Omental fat pad (tissue), 3 donors: ENCODE measurements at regions not wholly inside any gene's neighbourhood (a gene's known extent, or its start where the extent isn't known, plus 50 kb on each side); places are given as distances from the start of the nearest gene placed in this dataset.

Experiments
- ATAC-seq: fragments of 150-250 bp; one replicate; pipeline ENCODE4 v1.9.1; 2016; ENCODE audit warnings: mild to moderate bottlenecking, moderate library complexity; ENCODE audit not compliant: low FRiP score
- DNase-seq: peaks from one replicate; pipeline ENCODE4 v3.0.0-alpha.2; 2019; ENCODE audit warnings: low spot score
- TF ChIP-seq, protein P1 (sequence below), 3 donors: fragments of 450-650 bp; IDR thresholded peaks; one replicate each; pipeline ENCODE4 v1.5.1; 2016 to 2017; ENCODE audit warnings: antibody characterized with exemption in 3 of 3, mild to moderate bottlenecking in 3 of 3, moderate library complexity in 2 of 3

- DNase-seq (no peak), ATAC-seq (no peak)
- TF ChIP-seq, protein P1, sequence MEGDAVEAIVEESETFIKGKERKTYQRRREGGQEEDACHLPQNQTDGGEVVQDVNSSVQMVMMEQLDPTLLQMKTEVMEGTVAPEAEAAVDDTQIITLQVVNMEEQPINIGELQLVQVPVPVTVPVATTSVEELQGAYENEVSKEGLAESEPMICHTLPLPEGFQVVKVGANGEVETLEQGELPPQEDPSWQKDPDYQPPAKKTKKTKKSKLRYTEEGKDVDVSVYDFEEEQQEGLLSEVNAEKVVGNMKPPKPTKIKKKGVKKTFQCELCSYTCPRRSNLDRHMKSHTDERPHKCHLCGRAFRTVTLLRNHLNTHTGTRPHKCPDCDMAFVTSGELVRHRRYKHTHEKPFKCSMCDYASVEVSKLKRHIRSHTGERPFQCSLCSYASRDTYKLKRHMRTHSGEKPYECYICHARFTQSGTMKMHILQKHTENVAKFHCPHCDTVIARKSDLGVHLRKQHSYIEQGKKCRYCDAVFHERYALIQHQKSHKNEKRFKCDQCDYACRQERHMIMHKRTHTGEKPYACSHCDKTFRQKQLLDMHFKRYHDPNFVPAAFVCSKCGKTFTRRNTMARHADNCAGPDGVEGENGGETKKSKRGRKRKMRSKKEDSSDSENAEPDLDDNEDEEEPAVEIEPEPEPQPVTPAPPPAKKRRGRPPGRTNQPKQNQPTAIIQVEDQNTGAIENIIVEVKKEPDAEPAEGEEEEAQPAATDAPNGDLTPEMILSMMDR (IDR thresholded peaks at IDR 0.05): no peak
Measured at GRCh38 chr6:1545654-1546053, 64.1 kb upstream of the FOXC1 start.

DNA sequence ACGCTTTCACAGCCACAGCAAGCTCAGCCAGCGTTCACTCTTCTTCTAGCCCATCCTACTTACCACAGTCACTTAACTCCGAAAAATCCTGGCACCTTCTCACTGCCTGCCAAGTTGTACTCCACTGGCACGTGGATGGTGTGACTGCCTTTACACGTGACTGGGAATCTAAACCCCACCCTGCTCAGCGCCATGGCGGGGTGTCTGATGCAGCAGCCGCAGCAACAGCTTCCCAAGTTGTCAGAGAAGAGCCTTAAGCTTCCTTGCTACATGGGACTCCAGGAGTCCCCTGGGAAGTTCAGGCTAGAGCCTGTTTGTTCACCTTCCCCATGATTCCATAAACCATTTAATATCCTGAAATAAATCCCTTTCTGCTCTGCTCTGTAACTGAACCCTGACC, 61.9 kb upstream of the FOXC1 start:
- DNase-seq (no peak), ATAC-seq (no peak)

GRCh38 chr6:1551249-1551648, 58.5 kb upstream of the FOXC1 start:
- TF ChIP-seq, protein P1 (IDR thresholded peaks at IDR 0.05): no peak
- DNase-seq (no peak), ATAC-seq (no peak)

More for the DNA sequence above, 61.9 kb upstream of the FOXC1 start:
- TF ChIP-seq, protein P1 (IDR thresholded peaks at IDR 0.05): no peak

DNA sequence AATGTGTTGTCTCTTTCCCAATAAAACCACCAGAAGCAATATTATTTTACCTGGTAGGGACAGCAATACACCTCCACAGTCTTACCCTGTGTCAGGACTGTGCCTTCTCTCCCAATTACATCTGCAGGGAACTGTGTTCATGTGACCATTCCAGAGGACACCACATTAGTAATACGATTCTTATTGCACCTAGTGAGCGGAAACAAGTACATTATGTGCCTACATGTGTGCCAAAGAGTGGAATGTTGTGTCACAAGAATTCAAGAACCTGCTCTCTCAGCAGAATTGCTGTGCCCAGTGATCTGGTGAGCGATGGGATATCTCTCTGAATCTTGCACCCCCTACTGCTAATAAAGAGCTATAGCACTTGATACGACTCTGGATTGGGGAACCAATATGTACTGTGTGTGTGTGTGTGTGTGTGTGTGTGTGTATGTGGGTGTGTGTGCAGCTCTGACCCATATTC, 57.4 kb upstream of the FOXC1 start:
- no peak for ATAC-seq

GRCh38 chr6:1553562-1554083, 56.1 kb upstream of the FOXC1 start:
- TF ChIP-seq, protein P1 (IDR thresholded peaks at IDR 0.05): no peak
- ATAC-seq: no peak
- DNase-seq: no peak

More for the DNA sequence above, 57.4 kb upstream of the FOXC1 start:
- TF ChIP-seq, protein P1 (IDR thresholded peaks at IDR 0.05): no peak
- DNase-seq: no peak

DNA sequence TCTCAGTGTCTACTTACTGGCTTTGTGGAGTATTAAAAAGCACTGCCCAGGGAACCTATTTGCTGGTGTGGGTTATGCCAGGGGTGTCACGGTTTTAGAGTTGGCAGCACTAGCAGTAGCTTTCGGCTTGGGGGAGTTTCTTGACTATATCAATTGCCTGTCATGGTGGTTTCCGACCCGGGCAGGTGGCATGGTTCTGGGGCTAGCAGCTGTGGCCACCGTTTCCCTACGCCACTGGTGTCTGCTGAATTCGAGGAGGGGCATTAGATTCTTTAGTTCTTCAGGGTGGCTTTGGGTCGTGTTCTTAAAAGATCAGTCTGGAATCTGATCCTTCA, 55.6 kb upstream of the FOXC1 start:
- no peak for DNase-seq
- ATAC-seq: no peak
- TF ChIP-seq, protein P1 (IDR thresholded peaks at IDR 0.05): no peak

DNA sequence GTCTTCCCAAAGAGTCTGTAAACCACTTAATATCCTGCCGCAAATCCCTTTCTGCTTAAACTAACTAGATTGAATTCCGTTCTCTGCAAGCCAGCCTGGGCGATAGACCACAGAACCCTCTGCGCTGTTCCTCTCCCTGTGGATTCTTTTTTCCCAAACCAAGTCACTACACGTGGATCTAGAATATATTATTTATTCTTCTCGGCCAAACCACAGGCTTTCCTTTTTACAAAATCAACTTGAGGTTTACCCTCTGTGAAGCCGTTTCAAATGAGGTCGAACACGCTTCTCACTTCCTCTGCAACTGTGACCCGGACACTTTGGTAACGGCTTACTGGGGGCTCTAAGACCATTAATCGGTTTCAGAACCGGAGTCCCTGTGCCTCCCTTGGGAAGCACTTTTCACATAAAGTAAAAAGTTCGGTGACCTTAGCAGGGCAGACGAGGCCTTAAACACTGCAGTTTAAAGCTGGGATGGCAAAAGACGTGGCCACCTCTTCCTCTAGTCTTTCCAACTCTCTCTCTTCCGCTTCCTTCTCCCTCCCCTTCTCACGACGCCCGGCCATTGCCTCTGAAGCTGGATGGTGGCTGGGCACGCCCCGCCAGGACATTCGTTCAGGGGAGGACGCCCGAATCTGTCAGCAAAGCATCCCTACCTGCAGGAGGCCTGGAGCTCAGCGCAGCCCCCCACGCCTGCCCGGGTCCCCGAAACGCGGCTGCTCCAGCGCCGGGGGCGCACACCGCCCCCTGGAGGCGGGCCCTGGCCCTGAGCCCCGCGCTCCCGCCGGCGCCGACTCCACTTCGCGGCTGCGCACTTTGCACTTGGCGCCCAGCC, 55.0 kb upstream of the FOXC1 start:
- TF ChIP-seq, protein P1 (IDR thresholded peaks at IDR 0.05): peak in 2 of 3 donors; percentile 16 to 52
- ATAC-seq (peak; percentile 74), DNase-seq (peak; percentile 33)
